CD4-positive, CD25-positive, alpha-beta regulatory T cell (primary cell): ENCODE measurements at regions not wholly inside any gene's neighbourhood (a gene's known extent, or its start where the extent isn't known, plus 50 kb on each side); places are given as distances from the start of the nearest gene placed in this dataset.

ENCODE experiments used
- ATAC-seq, 2 donors: fragments of 150-1000 bp; cut with Tn5 transposase; one replicate each; pipeline ENCODE4 v1.10.0; 2021; ENCODE audit warnings: low read depth in 2 of 2, moderate number of reproducible peaks in 2 of 2, moderate library complexity in 1 of 2
- DNase-seq, 3 donors: peaks; one replicate each; pipeline versions ENCODE4 v3.0.0 to v3.0.0-alpha.2; 2012 to 2022; ENCODE audit warnings: mixed read lengths in 1 of 3
- H3K27ac ChIP-seq: one replicate; pipeline ENCODE4 v1.7.0; 2013; ENCODE audit warnings: mild to moderate bottlenecking, low read length; ENCODE audit not compliant: insufficient read depth, poor library complexity, severe bottlenecking
- H3K27me3 ChIP-seq: one replicate; pipeline ENCODE4 v1.7.0; 2013; ENCODE audit warnings: low read length; ENCODE audit not compliant: control insufficient read depth, insufficient read depth
- H3K36me3 ChIP-seq: one replicate; pipeline ENCODE4 v1.7.0; 2013; ENCODE audit warnings: mild to moderate bottlenecking, low read length, moderate library complexity; ENCODE audit not compliant: control insufficient read depth, insufficient read depth
- H3K4me1 ChIP-seq: 2 replicates; pipeline ENCODE4 v1.7.0; 2013; ENCODE audit warnings: mild to moderate bottlenecking, low read length; ENCODE audit not compliant: insufficient read depth, control insufficient read depth, poor library complexity, severe bottlenecking
- H3K4me3 ChIP-seq: one replicate; pipeline ENCODE4 v1.7.0; 2013; ENCODE audit warnings: low read depth, mild to moderate bottlenecking, low read length, moderate library complexity
- H3K9me3 ChIP-seq, 2 experiments: 1 replicate in 1 of 2; 2 replicates in 1 of 2; pipeline ENCODE4 v1.7.0; 2013; ENCODE audit warnings: low read length in 2 of 2, mild to moderate bottlenecking in 1 of 2, moderate library complexity in 1 of 2; ENCODE audit not compliant: control insufficient read depth in 2 of 2
- H3K27ac Mint-ChIP-seq, 3 donors: one replicate each; pipeline ENCODE4 v1.8.0; 2020 to 2022; ENCODE audit warnings: mild to moderate bottlenecking in 3 of 3, mixed read lengths in 3 of 3, moderate library complexity in 2 of 3
- H3K27me3 Mint-ChIP-seq: one replicate; pipeline ENCODE4 v1.8.0; 2022; ENCODE audit warnings: mild to moderate bottlenecking, mixed read lengths
- H3K36me3 Mint-ChIP-seq: one replicate; pipeline ENCODE4 v1.8.0; 2020; ENCODE audit warnings: mixed read lengths
- H3K4me1 Mint-ChIP-seq, 4 donors: one replicate each; pipeline ENCODE4 v1.8.0; 2020 to 2022; ENCODE audit warnings: mixed read lengths in 4 of 4, mild to moderate bottlenecking in 1 of 4
- H3K4me3 Mint-ChIP-seq, 4 donors: one replicate each; pipeline ENCODE4 v1.8.0; 2020 to 2022; ENCODE audit warnings: mild to moderate bottlenecking in 4 of 4, mixed read lengths in 4 of 4, moderate library complexity in 3 of 4
- H3K9me3 Mint-ChIP-seq, 7 donors: one replicate each; pipeline ENCODE4 v1.8.0; 2020 to 2022; ENCODE audit warnings: mixed read lengths in 7 of 7, mild to moderate bottlenecking in 3 of 7, moderate library complexity in 2 of 7

DNA sequence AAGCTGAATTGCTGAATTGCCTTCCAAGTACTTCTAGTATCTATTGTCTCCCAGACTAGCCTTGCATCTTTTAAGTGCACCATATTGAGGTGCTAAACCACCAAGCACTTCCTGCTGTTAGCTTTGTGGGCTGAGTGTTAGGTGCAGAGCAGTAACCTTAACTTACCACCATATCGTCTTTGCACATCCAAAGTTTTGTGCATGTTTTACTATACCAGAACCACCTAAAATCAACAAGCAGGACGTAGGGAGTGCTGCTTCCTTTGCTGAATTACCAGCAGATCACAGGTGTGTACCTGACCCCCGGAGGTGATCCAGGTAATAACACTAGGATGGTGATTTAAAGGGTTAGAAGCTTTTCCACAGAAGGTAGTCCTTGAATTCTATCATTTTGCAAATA, 359.9 kb upstream of the HNRNPA3 start:
- Histone ChIP-seq H3K9me3 (no peaks in the 10 kb centered on the region), H3K36me3 (no peaks in the 10 kb centered on the region), H3K4me1 (no peaks in the 10 kb centered on the region), H3K27me3 (peaks cover 4% of the 10 kb centered on the region), H3K27ac (no peak overlapping the region), H3K4me3 (no peak overlapping the region)
- peaks cover 6 to 9% (median 7%) of the 10 kb centered on the region in 4 donors for H3K4me1 Mint-ChIP-seq
- no peaks in the 10 kb centered on the region for H3K36me3 Mint-ChIP-seq
- peaks cover 4% of the 10 kb centered on the region for H3K27me3 Mint-ChIP-seq
- peaks cover 0 to 5% (median 0%) of the 10 kb centered on the region in 7 donors for H3K9me3 Mint-ChIP-seq
- H3K27ac Mint-ChIP-seq = no peak overlapping the region
- peak overlapping the region in 1 of 4 donors; percentile 27 for H3K4me3 Mint-ChIP-seq
- peak; percentile 43 to 44 for ATAC-seq
- peak in 1 of 3 donors; percentile 56 for DNase-seq

DNA sequence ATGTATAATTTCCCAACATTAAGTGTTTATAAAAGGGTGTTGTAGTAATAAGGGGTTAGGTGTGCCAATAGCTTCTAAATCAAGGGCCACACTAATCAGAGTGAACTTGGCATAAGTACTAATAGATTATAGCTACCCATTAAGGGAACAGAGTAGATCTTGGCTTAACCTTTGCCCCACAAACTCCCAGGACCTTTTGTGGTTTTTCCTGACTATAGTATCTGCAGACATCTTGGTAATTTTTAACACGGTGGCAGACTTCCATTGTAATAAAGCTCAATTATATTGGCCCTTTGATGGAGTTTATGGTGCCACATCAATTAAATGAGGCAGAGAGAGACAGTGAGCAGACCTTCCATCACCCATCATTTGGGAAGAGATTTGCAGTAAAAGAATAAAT, 358.5 kb upstream of the HNRNPA3 start:
- DNase-seq = no peak
- H3K9me3 Mint-ChIP-seq = peaks cover 0 to 5% (median 0%) of the 10 kb centered on the region in 7 donors
- no peak overlapping the region for H3K27ac Mint-ChIP-seq
- Histone ChIP-seq H3K36me3 (no peaks in the 10 kb centered on the region), H3K27me3 (peaks cover 6% of the 10 kb centered on the region), H3K27ac (no peak overlapping the region), H3K9me3 (no peaks in the 10 kb centered on the region), H3K4me1 (no peaks in the 10 kb centered on the region), H3K4me3 (no peak overlapping the region)
- no peaks in the 10 kb centered on the region for H3K36me3 Mint-ChIP-seq
- H3K4me1 Mint-ChIP-seq = peaks cover 6 to 9% (median 7%) of the 10 kb centered on the region in 4 donors
- ATAC-seq = no peak
- H3K4me3 Mint-ChIP-seq = no peak overlapping the region
- H3K27me3 Mint-ChIP-seq = peaks cover 8% of the 10 kb centered on the region

DNA sequence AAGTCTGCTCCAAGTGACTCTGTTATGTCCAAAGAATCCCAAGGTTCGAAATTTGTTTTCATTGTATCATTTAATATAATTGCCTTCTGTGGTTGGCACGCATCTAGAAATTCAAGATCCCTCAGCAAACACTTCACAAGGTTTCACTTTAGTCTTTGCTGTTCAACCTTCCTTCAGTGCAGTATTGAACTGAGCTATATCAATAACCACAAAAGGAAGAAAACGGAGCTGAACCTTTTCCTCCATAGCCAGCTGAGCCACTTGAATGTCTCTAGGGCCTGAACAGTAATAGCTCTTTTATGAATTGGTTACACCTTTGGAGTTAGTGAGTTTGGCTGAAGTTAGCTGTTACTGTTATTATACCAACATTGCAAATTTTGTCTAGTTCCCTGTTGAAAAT, 357.7 kb upstream of the HNRNPA3 start:
- no peaks in the 10 kb centered on the region for H3K4me1 ChIP-seq

DNA sequence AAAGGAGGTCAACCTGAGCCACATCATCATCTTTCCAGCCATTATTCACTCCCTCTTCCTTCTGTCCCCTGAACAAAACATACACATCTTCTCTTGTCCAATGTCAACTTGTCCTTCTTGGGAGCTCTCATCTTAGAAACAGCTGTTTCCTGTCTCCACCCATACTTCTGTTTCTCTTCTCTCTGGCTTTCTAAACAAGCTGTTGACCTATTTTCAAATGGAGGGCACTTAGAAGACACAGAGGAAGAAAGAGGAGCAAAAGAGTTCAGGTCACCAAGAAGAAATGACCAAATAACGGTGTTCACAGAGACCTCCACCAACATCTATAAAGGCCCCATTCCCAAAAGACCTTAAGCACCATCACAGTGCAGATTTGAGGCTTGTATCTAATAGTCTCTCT, 355.9 kb upstream of the HNRNPA3 start:
- no peak overlapping the region for H3K4me3 ChIP-seq
- peaks cover 8% of the 10 kb centered on the region for H3K27me3 ChIP-seq
- Mint-ChIP-seq H3K4me1 (peaks cover 6 to 9% (median 7%) of the 10 kb centered on the region in 4 donors), H3K4me3 (no peak overlapping the region), H3K9me3 (peaks cover 0 to 6% (median 0%) of the 10 kb centered on the region in 7 donors), H3K27ac (no peak overlapping the region), H3K27me3 (peaks cover 14% of the 10 kb centered on the region), H3K36me3 (no peaks in the 10 kb centered on the region)
- no peaks in the 10 kb centered on the region for H3K4me1 ChIP-seq
- DNase-seq (peak in 1 of 3 donors; percentile 30), ATAC-seq (no peak)
- no peak overlapping the region for H3K27ac ChIP-seq
- no peaks in the 10 kb centered on the region for H3K9me3 ChIP-seq
- H3K36me3 ChIP-seq = no peaks in the 10 kb centered on the region

More for the DNA sequence above, 357.7 kb upstream of the HNRNPA3 start:
- peaks cover 3% of the 10 kb centered on the region for H3K27me3 ChIP-seq
- H3K27ac ChIP-seq = no peak overlapping the region
- Mint-ChIP-seq H3K4me1 (peaks cover 6 to 9% (median 7%) of the 10 kb centered on the region in 4 donors), H3K27me3 (peaks cover 8% of the 10 kb centered on the region), H3K9me3 (peaks cover 0 to 5% (median 0%) of the 10 kb centered on the region in 7 donors), H3K36me3 (no peaks in the 10 kb centered on the region), H3K27ac (no peak overlapping the region), H3K4me3 (no peak overlapping the region)
- DNase-seq (no peak), ATAC-seq (no peak)
- no peaks in the 10 kb centered on the region for H3K9me3 ChIP-seq
- H3K4me3 ChIP-seq = no peak overlapping the region
- H3K36me3 ChIP-seq = no peaks in the 10 kb centered on the region

DNA sequence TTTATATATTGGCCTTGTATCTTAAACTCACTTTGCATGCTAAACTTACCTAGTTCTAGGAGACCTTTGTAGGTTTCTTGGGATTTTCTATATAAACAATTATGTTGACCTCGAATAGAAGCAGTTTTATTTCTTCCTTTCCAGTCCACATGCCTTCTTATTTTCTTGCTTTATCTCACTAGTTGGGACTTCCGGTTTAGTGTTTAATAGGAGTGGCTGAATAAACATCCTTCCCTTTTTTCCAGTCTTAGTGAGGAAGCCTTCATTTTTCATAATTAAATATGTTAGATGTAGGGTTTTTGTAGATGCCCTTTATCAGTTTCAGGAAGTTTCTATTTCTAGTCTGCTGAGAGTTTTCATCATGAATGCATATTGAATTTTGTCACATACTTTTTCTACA, 347.3 kb upstream of the HNRNPA3 start:
- Mint-ChIP-seq H3K4me3 (no peak overlapping the region), H3K27ac (no peak overlapping the region), H3K9me3 (peaks cover 0 to 5% (median 1%) of the 10 kb centered on the region in 7 donors), H3K36me3 (no peaks in the 10 kb centered on the region), H3K4me1 (no peaks in the 10 kb centered on the region), H3K27me3 (peaks cover 35% of the 10 kb centered on the region)
- no peak overlapping the region for H3K4me3 ChIP-seq
- H3K4me1 ChIP-seq = no peaks in the 10 kb centered on the region
- DNase-seq (no peak), ATAC-seq (no peak)
- peaks cover 0 to 3% of the 10 kb centered on the region in 2 experiments for H3K9me3 ChIP-seq
- no peaks in the 10 kb centered on the region for H3K36me3 ChIP-seq
- H3K27me3 ChIP-seq = peaks cover 10% of the 10 kb centered on the region
- no peak overlapping the region for H3K27ac ChIP-seq

DNA sequence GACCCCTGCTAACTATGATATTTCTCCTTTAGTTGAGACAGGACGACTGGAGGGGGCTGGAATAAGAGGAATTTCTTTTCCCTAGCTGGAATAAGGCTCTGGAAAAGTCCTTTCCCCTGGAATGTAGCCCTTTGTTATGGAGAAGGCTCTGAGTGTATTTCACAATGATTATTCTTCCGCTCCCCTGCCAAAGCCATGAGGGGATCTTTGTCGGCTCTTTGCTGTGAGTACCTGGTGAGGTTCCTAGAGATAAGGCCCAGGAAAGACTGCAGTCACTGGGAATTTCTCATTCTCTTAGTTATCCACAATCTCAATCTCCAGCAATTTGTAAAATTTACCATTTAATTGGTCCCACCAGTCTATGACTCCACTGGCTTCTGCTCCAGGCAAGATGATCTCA, 340.2 kb upstream of the HNRNPA3 start:
- ATAC-seq = no peak
- H3K27ac Mint-ChIP-seq = no peak overlapping the region
- H3K4me1 Mint-ChIP-seq = no peaks in the 10 kb centered on the region
- H3K4me3 ChIP-seq = no peak overlapping the region
- H3K9me3 Mint-ChIP-seq = peaks cover 2 to 20% (median 8%) of the 10 kb centered on the region in 7 donors
- no peak overlapping the region for H3K27ac ChIP-seq
- DNase-seq = no peak
- H3K9me3 ChIP-seq = peaks cover 0 to 3% of the 10 kb centered on the region in 2 experiments
- no peak overlapping the region for H3K4me3 Mint-ChIP-seq
- H3K36me3 Mint-ChIP-seq = no peaks in the 10 kb centered on the region
- peaks cover 29% of the 10 kb centered on the region for H3K27me3 Mint-ChIP-seq
- no peaks in the 10 kb centered on the region for H3K4me1 ChIP-seq
- no peaks in the 10 kb centered on the region for H3K36me3 ChIP-seq
- H3K27me3 ChIP-seq = peaks cover 6% of the 10 kb centered on the region

DNA sequence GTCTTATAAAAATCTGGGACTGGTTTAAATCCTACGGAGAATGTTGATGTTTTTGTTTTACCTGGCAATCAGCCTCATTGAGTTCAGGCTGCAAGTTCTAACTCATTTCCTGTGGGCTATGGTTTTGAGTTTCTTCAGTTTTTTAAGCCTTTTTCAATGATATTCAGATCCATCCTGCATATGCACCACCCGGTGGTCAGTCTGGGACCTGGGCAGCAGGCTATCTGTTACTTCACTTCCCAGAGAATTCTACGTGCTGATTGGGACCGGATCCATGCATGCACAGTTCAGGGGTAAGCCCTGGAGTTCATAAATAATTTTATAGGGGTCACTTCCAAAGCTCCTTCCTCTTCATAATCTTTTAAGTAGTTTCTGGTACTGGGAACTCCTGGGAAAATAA, 339.2 kb upstream of the HNRNPA3 start:
- H3K36me3 Mint-ChIP-seq = no peaks in the 10 kb centered on the region
- ATAC-seq (no peak), DNase-seq (no peak)
- H3K4me1 ChIP-seq = no peaks in the 10 kb centered on the region
- H3K27me3 ChIP-seq = peaks cover 2% of the 10 kb centered on the region
- H3K4me1 Mint-ChIP-seq = no peaks in the 10 kb centered on the region
- peaks cover 24% of the 10 kb centered on the region for H3K27me3 Mint-ChIP-seq
- H3K36me3 ChIP-seq = no peaks in the 10 kb centered on the region
- H3K9me3 ChIP-seq = peaks cover 0 to 3% of the 10 kb centered on the region in 2 experiments
- H3K27ac ChIP-seq = no peak overlapping the region
- H3K27ac Mint-ChIP-seq = no peak overlapping the region
- H3K9me3 Mint-ChIP-seq = peaks cover 2 to 20% (median 7%) of the 10 kb centered on the region in 7 donors
- no peak overlapping the region for H3K4me3 Mint-ChIP-seq
- H3K4me3 ChIP-seq = no peak overlapping the region

DNA sequence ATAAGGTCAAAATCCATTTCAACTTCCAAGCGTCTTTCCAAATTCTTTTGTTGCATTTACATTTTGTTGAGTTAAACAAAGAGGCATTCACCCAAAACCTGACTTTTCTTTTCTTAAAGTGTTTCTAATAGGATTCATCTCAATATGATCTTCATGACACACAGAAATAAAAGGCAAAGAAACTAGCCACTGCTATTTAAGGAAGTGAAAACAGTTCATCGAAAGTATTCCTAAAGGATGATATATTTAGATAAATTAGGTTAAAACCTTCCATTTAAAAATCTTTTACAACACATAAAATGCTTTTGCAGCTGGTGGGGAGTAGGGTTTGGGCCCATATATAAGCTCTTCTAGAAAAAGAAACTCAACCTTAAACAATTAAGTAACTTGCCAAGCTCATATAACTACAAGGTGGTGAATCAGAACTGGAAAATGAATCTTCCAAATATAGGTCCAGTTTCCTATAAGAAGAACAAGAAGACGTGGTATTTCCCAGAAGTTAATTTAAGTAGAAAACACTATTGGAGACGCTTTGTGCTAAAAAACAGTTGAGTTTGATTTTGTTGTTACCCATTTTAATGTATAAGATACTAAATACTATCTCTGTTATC, 336.0 kb upstream of the HNRNPA3 start:
- Mint-ChIP-seq H3K9me3 (peaks cover 0 to 10% (median 4%) of the 10 kb centered on the region in 7 donors), H3K36me3 (no peaks in the 10 kb centered on the region)

More for the DNA sequence above, 336.0 kb upstream of the HNRNPA3 start:
- no peak overlapping the region for H3K27ac ChIP-seq
- H3K9me3 ChIP-seq = no peaks in the 10 kb centered on the region
- no peaks in the 10 kb centered on the region for H3K4me1 ChIP-seq
- H3K27ac Mint-ChIP-seq = no peak overlapping the region
- no peak overlapping the region for H3K4me3 ChIP-seq
- H3K36me3 ChIP-seq = no peaks in the 10 kb centered on the region
- H3K27me3 Mint-ChIP-seq = peaks cover 13% of the 10 kb centered on the region
- H3K4me3 Mint-ChIP-seq = no peak overlapping the region
- DNase-seq (peak in 1 of 3 donors; percentile 41), ATAC-seq (no peak)
- H3K27me3 ChIP-seq = peaks cover 2% of the 10 kb centered on the region
- H3K4me1 Mint-ChIP-seq = no peaks in the 10 kb centered on the region
